ENCODE measurements at regions not wholly inside any gene's neighbourhood (a gene's known extent, or its start where the extent isn't known, plus 50 kb on each side); places are given as distances from the start of the nearest gene placed in this dataset.
A peak's percentile ranks its signal among the peaks of the same experiment; 100 is the strongest.

DNA sequence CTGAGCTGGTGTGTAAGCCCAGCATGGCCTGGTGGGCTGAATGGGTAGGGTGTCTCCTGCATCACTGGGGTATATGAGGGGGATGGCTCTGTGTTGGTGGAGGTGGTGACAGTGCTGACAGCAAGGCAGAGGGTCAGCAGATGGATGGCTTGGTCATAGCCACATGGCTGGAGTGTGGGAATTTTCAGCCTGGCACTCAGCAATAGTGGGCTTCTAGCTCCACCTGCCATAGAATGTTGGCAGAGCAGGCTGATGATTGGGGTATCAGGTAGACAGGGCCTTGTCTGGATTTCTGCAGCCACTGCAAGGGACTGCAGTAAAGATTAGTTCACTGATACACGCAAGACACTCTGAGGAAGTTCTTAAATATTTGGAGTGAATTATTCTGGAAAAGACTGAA lies 137.5 kb upstream of the BACH2 start:
- no peak for DNase-seq

DNA sequence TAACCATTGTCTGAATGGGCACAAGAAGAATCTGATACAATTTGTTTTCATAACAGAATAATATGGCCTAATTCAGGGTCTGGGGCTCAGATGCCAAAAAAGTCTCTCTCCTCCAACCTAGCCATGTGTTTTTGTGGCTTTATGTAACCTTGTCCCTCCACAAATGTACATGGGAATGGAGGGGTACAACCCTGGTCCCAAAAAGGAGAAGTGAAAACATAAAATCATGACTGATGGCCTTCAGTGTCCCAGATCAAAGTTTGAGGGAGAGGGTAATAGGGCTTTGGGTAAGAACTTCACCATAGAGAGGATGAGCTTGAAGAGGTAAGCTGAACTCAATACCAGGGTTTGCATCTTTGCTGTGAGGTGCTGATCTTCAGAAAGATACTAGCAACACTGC lies 136.3 kb upstream of the BACH2 start:
- DNase-seq: no peak

DNA sequence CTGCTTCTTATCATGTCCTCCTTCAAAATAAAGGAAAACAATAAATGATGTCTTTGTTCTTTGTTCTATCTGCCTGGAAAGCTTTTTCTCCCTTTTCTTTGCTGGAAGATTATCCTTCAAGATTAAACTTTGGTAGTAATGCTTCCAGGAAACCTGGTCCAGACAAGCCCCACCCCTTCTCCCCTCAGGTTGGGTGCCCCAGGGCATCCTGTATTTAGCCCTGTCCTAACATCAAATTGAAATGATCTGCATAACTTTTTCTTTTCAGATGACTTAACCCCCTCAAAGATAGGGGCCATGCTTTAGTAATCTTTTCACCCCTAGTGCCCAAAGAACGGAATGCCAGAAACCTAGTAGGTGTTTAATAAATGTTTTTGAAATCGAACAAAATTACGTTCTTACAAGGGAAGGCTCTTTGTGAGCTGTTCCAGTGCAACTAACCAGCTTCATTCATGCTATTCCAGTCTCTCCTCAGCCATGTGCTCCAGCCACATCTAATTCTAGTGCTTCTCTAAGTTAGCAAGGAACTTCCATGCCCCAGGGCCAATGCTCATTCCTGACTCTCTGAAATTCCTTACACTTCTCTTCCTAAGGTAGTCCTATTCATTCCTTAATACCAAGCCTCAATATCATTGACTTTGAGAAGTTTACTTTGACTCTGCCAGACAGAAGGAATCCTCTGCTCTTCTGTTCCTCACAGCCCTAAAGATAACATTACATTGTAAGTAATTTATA lies 135.6 kb upstream of the BACH2 start:
- no peak for DNase-seq

DNA sequence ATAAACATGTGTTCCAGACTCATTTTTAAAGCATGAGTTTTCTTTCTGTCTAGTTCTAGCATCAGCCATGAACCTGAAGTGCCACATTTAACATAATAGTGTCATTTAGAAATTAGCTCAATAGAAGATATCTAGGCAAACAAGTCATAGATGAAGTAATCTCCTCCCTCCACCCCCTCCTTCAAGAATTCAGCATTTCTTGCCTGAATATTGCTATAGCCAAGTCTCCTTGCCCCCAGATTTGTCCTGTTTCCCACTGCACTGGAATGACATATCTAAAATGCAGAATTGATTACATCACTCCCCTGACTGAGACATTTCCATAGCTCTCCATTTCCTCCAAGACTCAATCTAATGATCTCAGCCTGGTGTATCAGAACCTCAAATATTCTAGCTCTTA lies 134.9 kb upstream of the BACH2 start:
- DNase-seq: no peak

DNA sequence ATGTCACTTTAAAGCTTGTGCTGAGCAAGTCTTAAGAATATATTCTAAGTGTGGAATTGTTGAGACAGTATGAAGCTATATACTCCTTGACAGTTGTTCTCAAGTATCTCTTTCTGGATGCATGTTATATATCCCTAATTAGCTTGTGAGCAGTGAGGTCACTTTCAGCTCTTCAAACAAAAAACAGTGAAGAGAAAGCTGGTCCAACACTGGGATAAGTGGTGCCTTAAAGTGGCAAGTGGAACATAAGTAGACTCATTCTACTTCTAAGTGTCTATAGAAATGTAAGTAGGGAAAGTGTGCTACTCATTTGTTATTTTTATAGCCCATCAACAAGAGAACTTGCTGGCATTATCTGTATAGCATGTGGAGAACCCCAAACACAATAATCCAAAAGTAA lies 133.1 kb upstream of the BACH2 start:
- no peak for DNase-seq

DNA sequence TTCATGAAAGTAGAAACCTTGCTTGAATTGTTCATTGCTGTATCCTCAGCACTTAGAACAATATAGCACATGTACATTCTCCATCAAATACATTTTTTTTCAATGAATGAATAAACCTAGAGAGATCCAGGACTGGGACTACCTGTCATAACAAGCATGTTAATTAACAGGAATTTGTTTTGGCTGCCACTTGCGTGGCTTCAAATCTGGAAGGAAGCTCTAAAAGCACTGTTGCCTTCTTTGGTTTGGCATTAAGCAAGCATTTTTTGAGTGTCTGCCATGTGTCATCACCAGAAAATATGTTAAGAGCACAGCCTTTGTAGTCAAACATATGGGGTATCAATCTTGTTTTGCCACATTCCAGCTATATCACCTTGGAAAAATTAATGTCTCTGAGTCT lies 131.9 kb upstream of the BACH2 start:
- DNase-seq: no peak

DNA sequence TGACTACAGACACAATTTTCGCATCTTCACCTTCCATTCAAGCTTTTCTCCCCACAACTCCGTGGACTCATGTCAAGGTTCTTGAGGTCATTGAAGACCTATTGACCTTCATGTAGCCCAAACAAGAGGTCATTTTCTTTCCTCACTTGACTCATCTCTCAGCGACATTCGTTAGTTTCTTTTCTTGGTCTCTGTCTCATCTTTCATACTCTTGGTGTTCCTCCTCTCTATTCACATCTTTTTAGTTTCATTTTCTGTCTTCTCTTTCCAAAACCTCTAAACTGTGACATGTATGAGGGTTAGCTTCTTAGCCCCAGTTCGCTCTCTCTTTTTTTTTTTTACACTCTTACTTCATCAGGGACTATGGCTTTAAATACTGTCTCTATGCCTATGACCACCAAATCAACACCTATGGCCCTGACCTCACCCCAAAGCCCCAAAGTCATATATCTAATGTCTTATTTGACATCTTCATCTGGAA lies 128.6 kb upstream of the BACH2 start:
- DNase-seq: no peak

DNA sequence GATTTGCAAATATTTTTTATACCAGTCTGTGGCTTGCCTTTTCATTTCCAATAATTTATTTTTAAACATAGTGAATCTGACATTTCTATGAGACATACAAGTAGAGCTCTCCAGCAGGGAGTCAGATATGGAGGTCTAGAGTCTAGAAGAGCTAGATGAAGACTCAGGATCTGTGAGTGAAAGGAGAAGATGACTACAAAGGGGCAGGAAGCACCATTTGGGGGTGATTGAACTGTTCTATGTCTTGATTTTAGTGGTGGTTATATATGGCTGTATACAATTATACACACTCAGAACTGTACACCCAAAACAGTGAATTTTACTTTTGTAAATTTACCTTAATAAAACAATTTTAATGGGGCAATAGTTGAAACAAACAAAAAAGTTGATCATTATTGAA lies 127.9 kb upstream of the BACH2 start:
- DNase-seq: no peak

DNA sequence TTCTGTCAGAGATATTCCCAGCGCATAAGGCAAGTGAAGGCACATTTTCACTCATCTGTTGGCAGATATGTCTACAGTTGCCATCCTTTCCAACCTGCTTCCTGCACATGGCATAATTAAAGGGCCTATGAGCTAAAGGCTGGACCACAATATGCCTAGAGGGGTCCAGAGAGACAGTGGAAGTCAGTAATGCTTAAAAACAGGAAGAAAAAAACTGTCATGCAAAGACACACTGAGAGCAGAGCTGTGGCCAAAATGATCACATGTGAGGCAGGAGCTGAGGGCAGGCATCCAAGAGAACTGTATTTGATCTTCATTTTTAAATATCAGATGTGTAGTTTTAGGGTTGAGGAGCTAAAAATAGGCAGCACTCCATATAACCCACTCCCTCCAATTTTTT lies 125.0 kb upstream of the BACH2 start:
- no peak for DNase-seq

DNA sequence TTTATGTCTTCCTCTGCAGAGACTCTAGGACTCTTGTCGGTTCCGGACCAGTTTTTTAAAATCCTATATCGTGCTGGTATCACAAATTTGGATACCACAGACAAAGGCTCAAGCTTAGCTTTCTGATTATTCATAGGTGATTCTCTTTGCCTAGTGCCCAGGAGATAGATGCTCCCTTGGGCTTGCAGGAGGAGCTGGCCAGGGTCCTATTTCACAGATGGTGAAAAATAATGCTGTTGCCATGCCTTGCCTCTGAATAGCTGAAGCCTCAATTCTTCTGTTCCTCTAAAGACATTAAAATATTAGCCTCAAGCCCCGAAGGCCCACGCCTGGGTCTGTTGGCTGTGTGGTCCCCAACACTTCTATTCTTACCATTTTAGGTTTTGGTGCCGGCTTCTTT lies 123.9 kb upstream of the BACH2 start:
- no peak for DNase-seq

DNA sequence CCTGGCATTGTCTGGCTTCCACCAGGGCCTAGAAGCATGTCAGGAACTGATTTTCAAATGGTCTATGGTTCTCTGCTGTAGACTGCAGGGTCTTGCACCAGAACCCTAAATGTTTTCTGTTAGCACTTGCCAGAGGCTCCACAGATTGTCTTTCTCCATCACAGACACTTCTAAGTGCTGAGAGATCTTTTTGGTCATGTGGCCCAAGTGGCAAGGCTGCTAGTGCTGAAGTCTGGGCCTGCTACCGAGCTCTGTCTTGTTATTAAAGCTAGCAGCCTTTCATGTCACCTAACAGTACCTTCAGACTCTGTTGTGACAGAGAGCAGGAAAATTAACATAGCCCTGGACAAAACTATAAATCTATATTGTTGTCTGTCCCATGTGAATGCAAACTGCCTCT lies 120.7 kb upstream of the BACH2 start:
- DNase-seq: no peak

DNA sequence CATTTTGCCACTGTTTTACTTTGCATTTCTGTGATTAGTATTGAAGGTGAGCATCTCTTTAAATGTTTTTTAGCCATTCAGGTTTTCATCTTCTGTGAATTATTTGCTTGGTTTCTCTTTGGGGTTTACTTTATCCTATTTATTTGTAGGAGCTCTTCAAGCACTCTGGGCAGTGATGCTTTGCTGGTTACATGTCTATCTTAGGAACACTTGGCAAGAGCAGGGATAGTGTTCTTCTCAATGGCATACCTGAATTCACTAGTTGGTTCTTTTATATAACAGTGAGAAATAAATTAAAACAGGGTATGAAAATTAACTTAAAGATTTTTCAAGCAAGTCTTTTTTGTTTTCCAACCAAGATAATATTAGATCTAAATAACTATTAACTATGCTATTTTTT lies 119.7 kb upstream of the BACH2 start:
- DNase-seq: no peak

DNA sequence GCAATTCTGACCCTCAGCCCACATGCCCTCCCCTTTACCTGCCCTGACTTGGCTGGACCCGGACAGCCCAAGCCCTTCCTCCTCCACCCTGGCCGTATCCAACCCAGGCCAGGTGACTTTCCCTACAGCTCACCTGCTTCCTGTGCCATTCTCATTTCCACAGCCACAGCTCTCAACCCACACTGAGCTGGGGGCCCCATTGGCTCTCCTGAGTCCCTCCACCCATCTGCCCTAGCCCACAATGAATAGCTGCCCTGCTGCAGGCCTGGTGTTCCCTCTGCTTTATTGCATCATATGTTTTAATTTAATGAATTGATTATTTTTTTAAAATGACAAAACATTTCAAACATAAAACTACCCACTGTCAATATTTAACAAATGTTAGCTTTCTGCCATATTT lies 118.5 kb upstream of the BACH2 start:
- no peak for DNase-seq

DNA sequence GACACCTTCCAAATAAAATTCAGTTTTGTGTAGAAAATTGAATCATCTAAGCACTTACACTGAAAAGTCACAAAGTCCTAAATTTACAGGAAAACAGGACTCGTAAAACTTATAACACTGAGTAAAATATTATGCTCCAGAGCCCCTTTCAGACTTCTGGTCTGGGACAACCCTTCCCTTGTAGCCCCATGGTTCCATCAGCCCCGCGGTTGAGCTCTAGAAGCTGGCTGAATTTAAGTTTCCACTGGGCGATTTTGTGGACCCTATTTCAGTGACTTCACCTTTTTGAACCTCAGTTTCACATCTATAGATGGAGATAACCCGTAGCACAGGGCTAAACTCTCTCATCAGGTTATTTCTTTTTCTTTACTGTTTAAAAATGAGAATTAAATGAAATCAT lies 117.7 kb upstream of the BACH2 start:
- peak; percentile 56 for DNase-seq

DNA sequence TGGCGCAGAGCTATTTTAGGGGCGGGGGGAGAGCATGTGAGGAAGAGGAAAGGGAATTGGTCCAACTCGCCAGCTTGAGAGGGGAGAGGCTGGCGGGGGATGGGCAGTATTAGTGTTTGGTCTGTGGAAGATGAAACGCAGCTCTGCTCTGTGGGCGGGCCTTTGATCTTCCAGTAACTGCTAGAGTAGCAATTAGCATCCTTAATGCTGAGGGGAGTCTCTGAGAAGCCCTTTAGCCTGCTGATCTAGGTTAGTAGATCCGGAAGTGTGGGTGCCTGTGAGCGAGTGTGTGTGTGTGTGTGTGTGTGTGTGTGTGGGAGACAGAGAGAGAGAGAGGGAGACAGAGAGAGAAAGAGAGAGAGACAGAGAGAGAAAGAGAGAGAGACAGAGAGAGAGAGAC lies 117.2 kb upstream of the BACH2 start:
- DNase-seq: peak; percentile 88

DNA sequence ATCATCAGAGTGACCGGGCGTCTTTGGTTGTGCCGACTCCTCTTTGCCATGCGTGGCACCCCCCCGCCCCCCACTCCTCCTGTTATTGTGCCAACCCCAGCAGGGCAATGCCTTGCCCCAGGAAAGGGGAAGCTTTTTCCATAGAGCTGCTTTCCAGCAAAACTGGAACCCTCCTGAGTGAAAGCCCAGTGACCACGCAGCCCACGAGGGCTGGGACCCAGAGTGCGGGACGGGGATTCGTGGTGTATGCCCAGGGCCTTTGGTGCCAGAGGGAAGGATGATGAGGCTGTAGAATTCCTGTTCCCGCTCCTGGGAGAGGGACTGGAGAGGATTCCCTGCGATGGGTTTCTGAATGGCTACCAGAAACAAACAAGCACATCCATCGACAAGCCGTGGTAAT lies 116.8 kb upstream of the BACH2 start:
- no peak for DNase-seq

DNA sequence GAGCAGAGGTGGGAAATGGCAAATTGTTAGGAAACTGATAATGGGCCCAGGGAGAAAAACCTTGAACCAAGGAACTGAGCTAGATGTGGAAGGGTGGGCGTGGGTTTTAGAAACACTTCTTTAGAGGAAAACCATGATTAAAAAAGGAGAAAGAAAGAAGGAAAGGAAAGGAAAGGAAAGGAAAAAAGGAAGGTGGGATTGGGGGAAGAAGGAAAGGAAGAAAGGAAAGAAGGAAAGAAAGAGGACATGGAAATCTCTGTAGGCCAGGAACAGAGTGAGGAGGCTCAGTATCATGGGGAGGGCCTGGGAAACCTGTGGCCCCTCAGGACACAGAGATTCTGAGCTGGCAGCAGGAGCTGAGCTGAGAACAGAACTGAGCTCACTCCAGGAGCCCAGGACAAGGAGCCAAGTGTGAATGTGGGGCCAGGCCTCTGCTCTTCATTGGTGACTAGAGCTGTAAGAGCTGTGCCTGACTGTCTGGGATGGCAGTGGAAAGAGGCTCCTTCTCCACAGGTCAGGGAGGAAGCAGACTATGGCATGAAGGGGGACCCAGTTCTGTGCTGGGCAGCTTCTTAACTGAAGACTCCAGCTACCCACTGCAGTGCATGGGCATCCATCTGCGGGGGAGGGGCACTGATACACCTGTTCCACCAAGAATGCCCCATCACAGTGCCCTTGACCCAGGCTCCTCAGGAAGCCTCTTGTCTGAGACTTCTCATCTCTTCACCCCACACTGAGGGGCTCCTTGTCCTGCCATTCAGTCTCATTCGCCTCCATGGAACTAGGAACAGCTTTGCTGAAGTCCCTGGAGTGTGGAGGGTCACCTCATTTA lies 116.1 kb upstream of the BACH2 start:
- DNase-seq: no peak

DNA sequence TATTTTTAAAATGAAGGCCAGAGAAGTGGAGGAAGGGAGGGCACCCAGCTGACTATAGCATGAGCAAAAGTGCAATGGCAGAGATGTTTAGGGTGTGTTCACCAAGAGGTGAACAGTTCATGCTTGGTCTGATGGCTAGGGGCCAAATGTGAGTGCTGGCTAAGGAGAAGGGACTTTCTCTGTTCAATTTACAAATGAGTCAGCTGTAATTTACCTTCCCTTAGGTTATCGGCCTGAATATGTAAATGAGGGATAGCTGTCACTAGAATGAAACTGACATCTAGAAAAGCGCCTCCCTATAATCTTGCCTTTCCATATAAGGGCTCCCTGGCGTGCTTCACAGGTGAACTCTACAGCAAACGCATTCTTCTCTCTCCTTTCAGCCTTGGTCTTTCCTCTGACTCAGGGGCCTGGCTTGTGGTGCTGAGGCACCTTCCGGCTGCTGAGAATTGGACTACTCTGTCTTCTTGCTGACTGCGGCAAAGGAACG lies 114.7 kb upstream of the BACH2 start:
- peak; percentile 76 for DNase-seq

DNA sequence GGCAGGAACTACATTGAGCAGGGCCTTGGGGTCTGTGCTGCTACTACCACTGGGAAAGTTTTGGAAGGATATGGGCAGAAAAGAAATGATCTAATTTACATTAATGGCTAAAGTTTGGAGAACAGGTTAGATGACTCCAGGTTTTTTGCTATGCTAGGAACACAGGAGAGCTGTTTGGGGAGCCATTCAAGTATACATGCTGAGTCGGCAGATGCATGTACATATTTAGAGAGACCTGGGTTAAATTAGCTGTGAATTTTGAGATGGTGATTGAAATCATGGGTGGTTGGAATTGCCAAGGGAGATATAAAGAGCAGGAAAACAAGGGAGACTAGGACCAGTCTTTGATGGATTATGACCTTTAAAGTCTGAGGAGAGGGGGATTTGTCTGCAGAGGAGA lies 113.1 kb upstream of the BACH2 start:
- no peak for DNase-seq

DNA sequence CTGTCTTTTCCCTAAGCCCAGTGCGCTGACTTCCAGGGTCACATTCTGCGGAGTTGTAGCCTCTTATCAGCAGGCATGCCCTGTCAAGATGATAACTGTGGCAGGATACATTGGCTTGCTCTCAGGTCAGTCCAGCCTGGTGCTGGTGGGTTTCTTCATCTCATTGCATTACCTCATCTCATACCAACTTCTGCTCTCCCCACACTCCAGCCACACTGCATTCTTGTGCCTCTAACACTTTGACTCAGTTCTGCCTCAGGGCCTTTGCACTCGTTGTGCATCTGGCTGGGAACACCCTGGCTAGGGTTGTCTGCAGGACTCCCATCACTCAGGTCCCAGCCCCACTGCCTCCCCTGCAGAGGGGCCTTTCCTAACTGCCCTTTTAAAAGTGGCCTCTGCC lies 110.3 kb upstream of the BACH2 start:
- DNase-seq: no peak

DNA sequence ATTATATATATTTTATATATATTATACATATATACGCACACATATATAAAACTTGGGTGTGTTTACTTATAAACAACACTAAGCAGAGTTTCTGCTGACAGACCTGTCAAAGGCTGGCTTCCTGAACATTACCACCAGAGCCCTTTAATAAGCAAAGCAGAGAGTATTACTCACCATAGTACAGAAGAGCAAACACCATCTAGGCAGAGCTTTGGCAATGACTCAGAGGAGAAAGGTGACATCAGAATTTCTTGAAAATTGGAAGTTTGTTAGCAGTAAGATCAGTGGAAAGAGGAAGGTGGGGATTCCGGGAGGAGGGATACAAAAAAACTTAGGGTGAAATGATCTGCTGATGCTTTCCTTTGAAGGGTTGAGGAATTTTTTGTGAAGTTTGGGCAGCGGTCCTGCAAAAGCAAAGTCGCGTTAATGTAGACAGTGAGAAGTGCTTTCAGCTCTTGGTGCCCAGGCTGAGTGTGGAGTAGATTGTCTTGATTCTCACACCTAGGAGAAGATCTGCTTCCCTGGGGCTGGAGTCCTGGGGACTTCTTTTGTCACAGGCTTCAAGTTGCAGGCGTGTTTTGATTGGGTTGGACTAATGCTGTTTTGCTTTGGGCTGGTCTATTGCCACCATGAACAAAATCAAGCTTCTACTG lies 109.6 kb upstream of the BACH2 start:
- DNase-seq: no peak

DNA sequence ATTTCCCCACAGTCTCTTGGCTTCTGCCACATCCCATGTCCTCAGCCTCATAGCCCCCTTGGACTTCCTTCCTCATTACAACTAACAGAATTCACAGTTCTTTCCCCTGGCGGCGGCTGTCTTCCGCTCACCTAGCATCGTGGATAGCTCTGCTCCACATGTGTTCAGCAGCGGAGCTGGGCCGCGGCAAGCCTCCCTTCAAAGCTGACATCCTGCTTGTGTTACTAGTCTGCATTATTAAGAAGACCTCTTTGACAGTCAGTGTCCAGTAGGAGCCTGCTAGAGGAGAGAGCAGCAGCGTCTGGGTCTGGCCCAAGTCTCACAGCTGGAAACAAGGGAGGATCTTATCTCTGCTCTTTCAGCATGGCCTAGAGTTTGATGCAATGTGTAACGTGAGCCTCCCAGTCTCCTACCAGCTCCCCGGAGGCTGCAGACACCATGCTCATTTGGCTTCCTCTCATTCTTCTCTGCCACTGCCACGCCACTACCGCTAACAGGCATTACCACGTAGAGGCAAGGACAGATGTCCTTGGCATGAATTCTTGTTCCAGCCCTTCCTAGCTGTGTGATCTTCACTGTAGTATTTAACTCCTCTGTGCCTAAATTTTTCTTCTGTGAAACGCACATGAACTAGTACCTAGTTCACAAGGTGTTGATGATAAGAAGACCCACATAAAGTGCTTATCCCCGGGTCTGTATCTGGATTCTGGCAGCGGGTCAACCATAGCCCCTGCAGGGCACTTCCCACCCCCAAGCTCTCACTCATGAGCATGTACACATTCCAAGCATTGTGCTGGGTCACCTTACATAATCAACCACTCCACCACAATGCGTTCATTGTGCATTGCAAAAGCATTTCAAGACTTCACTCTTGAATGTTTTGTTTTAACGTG lies 107.1 kb upstream of the BACH2 start:
- no peak for DNase-seq

DNA sequence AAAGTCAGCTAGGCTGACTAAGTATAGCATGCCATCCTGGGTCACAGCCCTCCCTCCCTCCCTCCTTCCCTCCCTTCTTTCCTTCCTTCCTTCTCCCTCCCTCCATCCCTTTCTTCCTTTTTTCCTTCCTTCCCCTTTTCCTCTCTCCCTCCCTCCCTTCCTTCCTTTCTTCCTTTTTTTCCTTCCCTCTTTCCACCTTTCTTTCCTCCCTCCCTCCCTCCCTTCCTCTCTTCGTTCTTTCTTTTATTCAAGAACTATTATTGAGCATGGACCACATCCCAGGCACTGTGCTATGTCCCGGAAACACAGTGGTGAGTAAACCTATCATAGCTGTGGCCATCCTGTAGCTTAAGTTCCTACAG lies 106.2 kb upstream of the BACH2 start:
- DNase-seq: no peak
